ENCODE measurements at regions not wholly inside any gene's neighbourhood (a gene's known extent, or its start where the extent isn't known, plus 50 kb on each side); places are given as distances from the start of the nearest gene placed in this dataset.

GRCh38 chr9:12516031-12516430 lies 177.2 kb upstream of the TYRP1 start:
- ATAC-seq (no peak), DNase-seq (no peak)
- Mint-ChIP-seq H3K4me3 (no peak overlapping the region), H3K4me1 (ENCODE audit: low read depth) (no peaks in the 10 kb centered on the region), H3K27me3 (no peaks in the 10 kb centered on the region), H3K9me3 (peaks cover 8% of the 10 kb centered on the region), H3K27ac (no peak overlapping the region), H3K36me3 (ENCODE audit: low read depth) (no peaks in the 10 kb centered on the region)
- POLR2A ChIA-PET, result no interaction called here
- CTCF ChIA-PET, result no interaction called here
- intact Hi-C loops (cut with micrococcal nuclease), result no loop called here
- TF ChIP-seq CTCF (IDR thresholded peaks at IDR 0.05), result no peak

- CTCF ChIA-PET, result no interaction called here
- H3K4me1 Mint-ChIP-seq (ENCODE audit: low read depth), result no peaks in the 10 kb centered on the region
- no peak for ATAC-seq
- H3K9me3 Mint-ChIP-seq, result peaks cover 8% of the 10 kb centered on the region
- H3K27me3 Mint-ChIP-seq, result no peaks in the 10 kb centered on the region
- no peaks in the 10 kb centered on the region for H3K36me3 Mint-ChIP-seq (ENCODE audit: low read depth)
- no peak overlapping the region for H3K27ac Mint-ChIP-seq
- DNase-seq, result no peak
- POLR2A ChIA-PET, result no interaction called here
- intact Hi-C loops (cut with micrococcal nuclease), result no loop called here
- H3K4me3 Mint-ChIP-seq, result no peak overlapping the region
- no peak for TF ChIP-seq CTCF (IDR thresholded peaks at IDR 0.05)
Measured at GRCh38 chr9:12516573-12516972, 176.6 kb upstream of the TYRP1 start.

- CTCF ChIA-PET, result interaction anchor here (0.6 kb wide), 1 partner anchor 1227 kb away, joined by 6 read pairs; no protein-coding TSS in a partner anchor
- no peak for ATAC-seq
- H3K9me3 Mint-ChIP-seq, result peaks cover 2% of the 10 kb centered on the region
Measured at GRCh38 chr9:12538842-12539579, 154.2 kb upstream of the TYRP1 start.

GRCh38 chr9:12539580-12539975 lies 153.6 kb upstream of the TYRP1 start:
- H3K27ac Mint-ChIP-seq, result no peak overlapping the region
- CTCF ChIA-PET, result interaction anchor here (0.6 kb wide), 1 partner anchor 1228 kb away, joined by 6 read pairs; no protein-coding TSS in a partner anchor
- H3K4me3 Mint-ChIP-seq, result no peak overlapping the region
- POLR2A ChIA-PET, result no interaction called here
- intact Hi-C loops (cut with micrococcal nuclease), result no loop called here
- TF ChIP-seq CTCF (IDR thresholded peaks at IDR 0.05), result no peak
- H3K9me3 Mint-ChIP-seq, result peaks cover 3% of the 10 kb centered on the region
- no peak for ATAC-seq
- H3K36me3 Mint-ChIP-seq (ENCODE audit: low read depth), result no peaks in the 10 kb centered on the region
- DNase-seq, result no peak
- no peaks in the 10 kb centered on the region for H3K27me3 Mint-ChIP-seq
- H3K4me1 Mint-ChIP-seq (ENCODE audit: low read depth), result no peaks in the 10 kb centered on the region

More at GRCh38 chr9:12538842-12539579, 154.2 kb upstream of the TYRP1 start:
- DNase-seq, result no peak
- intact Hi-C loops (cut with micrococcal nuclease), result no loop called here
- Mint-ChIP-seq H3K4me3 (no peak overlapping the region), H3K27ac (no peak overlapping the region), H3K4me1 (ENCODE audit: low read depth) (no peaks in the 10 kb centered on the region), H3K27me3 (no peaks in the 10 kb centered on the region), H3K36me3 (ENCODE audit: low read depth) (no peaks in the 10 kb centered on the region)
- POLR2A ChIA-PET, result no interaction called here
- no peak for TF ChIP-seq CTCF (IDR thresholded peaks at IDR 0.05)

GRCh38 chr9:12544700-12545099 lies 148.5 kb upstream of the TYRP1 start:
- Mint-ChIP-seq H3K9me3 (peaks cover 5% of the 10 kb centered on the region), H3K4me3 (no peak overlapping the region), H3K36me3 (ENCODE audit: low read depth) (no peaks in the 10 kb centered on the region), H3K27me3 (no peaks in the 10 kb centered on the region), H3K4me1 (ENCODE audit: low read depth) (no peaks in the 10 kb centered on the region), H3K27ac (no peak overlapping the region)
- no peak for TF ChIP-seq CTCF (IDR thresholded peaks at IDR 0.05)
- intact Hi-C loops (cut with micrococcal nuclease), result no loop called here
- no peak for ATAC-seq
- POLR2A ChIA-PET, result no interaction called here
- CTCF ChIA-PET, result no interaction called here
- DNase-seq, result no peak

Measured in activated CD8-positive, alpha-beta T cell treated with anti-CD3 and anti-CD28 coated beads for 36 hours (primary cell).